Calu3 (cell line): ENCODE measurements at regions not wholly inside any gene's neighbourhood (a gene's known extent, or its start where the extent isn't known, plus 50 kb on each side); places are given as distances from the start of the nearest gene placed in this dataset.

Experiments used
- BruUV-seq: library from RNA; stranded (reverse); fragments of 400-500 nt; replicated peaks from 2 replicates; lab custom pipeline; 2021; lab: Mats Ljungman, UMichigan
- CTCF ChIA-PET: fragments of 300-600 bp; sonication (Branson Sonifier 250); formaldehyde crosslinking; loops from one replicate; lab custom pipeline; 2022; ENCODE audit warnings: antibody characterized with exemption; lab: Charles Lee
- DNase-seq: peaks from one replicate; pipeline ENCODE4 v3.0.0; 2022
- H3K27ac Mint-ChIP-seq: one replicate; pipeline ENCODE4 v1.8.0; 2022; ENCODE audit warnings: mixed read lengths; ENCODE audit not compliant: unreplicated experiment
- H3K27me3 Mint-ChIP-seq: one replicate; pipeline ENCODE4 v1.8.0; 2022; ENCODE audit warnings: mixed read lengths; ENCODE audit not compliant: unreplicated experiment
- H3K36me3 Mint-ChIP-seq: one replicate; pipeline ENCODE4 v1.8.0; 2022; ENCODE audit warnings: mild to moderate bottlenecking, moderate library complexity, mixed read lengths; ENCODE audit not compliant: insufficient read depth, unreplicated experiment
- H3K4me1 Mint-ChIP-seq: one replicate; pipeline ENCODE4 v1.8.0; 2022; ENCODE audit warnings: mild to moderate bottlenecking, low read depth, mixed read lengths; ENCODE audit not compliant: unreplicated experiment
- H3K4me3 Mint-ChIP-seq: one replicate; pipeline ENCODE4 v1.8.0; 2022; ENCODE audit warnings: mild to moderate bottlenecking, low read depth, moderate library complexity, mixed read lengths; ENCODE audit not compliant: unreplicated experiment
- H3K9me3 Mint-ChIP-seq: one replicate; pipeline ENCODE4 v1.8.0; 2022; ENCODE audit warnings: low read depth, mixed read lengths; ENCODE audit not compliant: unreplicated experiment
- CTCF ChIP-seq: fragments of 200-600 bp; IDR thresholded peaks from one replicate; pipeline ENCODE4 v1.8.0; 2022; ENCODE audit warnings: antibody characterized with exemption; ENCODE audit not compliant: unreplicated experiment
- intact Hi-C: fragments of 100-400 bp; cut with micrococcal nuclease; formaldehyde crosslinking; loops from one replicate; pipeline ENCODE4 v1.10.0; 2022; ENCODE audit not compliant: unreplicated experiment

GRCh38 chr1:166730299-166730888, 108.9 kb upstream of the POGK start:
- H3K27ac Mint-ChIP-seq, result no peak overlapping the region
- H3K9me3 Mint-ChIP-seq, result peaks cover 11% of the 10 kb centered on the region

GRCh38 chr1:166738140-166738539, 101.1 kb upstream of the POGK start:
- BruUV-seq, result no TSS peak
- no peak overlapping the region for H3K27ac Mint-ChIP-seq
- DNase-seq, result no peak
- no peaks in the 10 kb centered on the region for H3K9me3 Mint-ChIP-seq
- CTCF ChIA-PET, result no interaction called here
- H3K36me3 Mint-ChIP-seq, result no peaks in the 10 kb centered on the region
- no peak overlapping the region for H3K4me3 Mint-ChIP-seq
- no peak for TF ChIP-seq CTCF
- intact Hi-C loops, result no loop called here
- H3K4me1 Mint-ChIP-seq, result no peaks in the 10 kb centered on the region
- H3K27me3 Mint-ChIP-seq, result no peaks in the 10 kb centered on the region

More at GRCh38 chr1:166730299-166730888, 108.9 kb upstream of the POGK start:
- DNase-seq, result no peak
- Mint-ChIP-seq H3K4me1 (no peaks in the 10 kb centered on the region), H3K4me3 (no peak overlapping the region), H3K27me3 (no peaks in the 10 kb centered on the region), H3K36me3 (no peaks in the 10 kb centered on the region)
- intact Hi-C loops, result no loop called here
- TF ChIP-seq CTCF, result no peak
- BruUV-seq, result no TSS peak
- CTCF ChIA-PET, result no interaction called here

GRCh38 chr1:166738873-166739272, 100.4 kb upstream of the POGK start:
- Mint-ChIP-seq H3K4me1 (no peaks in the 10 kb centered on the region), H3K27ac (no peak overlapping the region), H3K9me3 (no peaks in the 10 kb centered on the region), H3K4me3 (no peak overlapping the region), H3K27me3 (no peaks in the 10 kb centered on the region), H3K36me3 (no peaks in the 10 kb centered on the region)
- intact Hi-C loops, result no loop called here
- no peak for TF ChIP-seq CTCF
- CTCF ChIA-PET, result no interaction called here
- DNase-seq, result no peak
- BruUV-seq, result no TSS peak

- Mint-ChIP-seq H3K27ac (no peak overlapping the region), H3K4me3 (no peak overlapping the region), H3K27me3 (no peaks in the 10 kb centered on the region), H3K36me3 (no peaks in the 10 kb centered on the region), H3K9me3 (no peaks in the 10 kb centered on the region), H3K4me1 (no peaks in the 10 kb centered on the region)
- DNase-seq, result no peak
- intact Hi-C loops, result no loop called here
- CTCF ChIA-PET, result no interaction called here
- no peak for TF ChIP-seq CTCF
- BruUV-seq, result no TSS peak
These were observed 98.5 kb upstream of the POGK start for GRCh38 chr1:166740668-166741276.
